Calu3 (cell line): ENCODE measurements at regions not wholly inside any gene's neighbourhood (a gene's known extent, or its start where the extent isn't known, plus 50 kb on each side); places are given as distances from the start of the nearest gene placed in this dataset.

Experiments used
- BruUV-seq: library from RNA; stranded (reverse); fragments of 400-500 nt; replicated peaks from 2 replicates; lab custom pipeline; 2021; lab: Mats Ljungman, UMichigan
- CTCF ChIA-PET: fragments of 300-600 bp; sonication (Branson Sonifier 250); formaldehyde crosslinking; loops from one replicate; lab custom pipeline; 2022; ENCODE audit warnings: antibody characterized with exemption; lab: Charles Lee
- DNase-seq: peaks from one replicate; pipeline ENCODE4 v3.0.0; 2022
- H3K27ac Mint-ChIP-seq: one replicate; pipeline ENCODE4 v1.8.0; 2022; ENCODE audit warnings: mixed read lengths; ENCODE audit not compliant: unreplicated experiment
- H3K27me3 Mint-ChIP-seq: one replicate; pipeline ENCODE4 v1.8.0; 2022; ENCODE audit warnings: mixed read lengths; ENCODE audit not compliant: unreplicated experiment
- H3K36me3 Mint-ChIP-seq: one replicate; pipeline ENCODE4 v1.8.0; 2022; ENCODE audit warnings: mild to moderate bottlenecking, moderate library complexity, mixed read lengths; ENCODE audit not compliant: insufficient read depth, unreplicated experiment
- H3K4me1 Mint-ChIP-seq: one replicate; pipeline ENCODE4 v1.8.0; 2022; ENCODE audit warnings: mild to moderate bottlenecking, low read depth, mixed read lengths; ENCODE audit not compliant: unreplicated experiment
- H3K4me3 Mint-ChIP-seq: one replicate; pipeline ENCODE4 v1.8.0; 2022; ENCODE audit warnings: mild to moderate bottlenecking, low read depth, moderate library complexity, mixed read lengths; ENCODE audit not compliant: unreplicated experiment
- H3K9me3 Mint-ChIP-seq: one replicate; pipeline ENCODE4 v1.8.0; 2022; ENCODE audit warnings: low read depth, mixed read lengths; ENCODE audit not compliant: unreplicated experiment
- CTCF ChIP-seq: fragments of 200-600 bp; IDR thresholded peaks from one replicate; pipeline ENCODE4 v1.8.0; 2022; ENCODE audit warnings: antibody characterized with exemption; ENCODE audit not compliant: unreplicated experiment
- intact Hi-C: fragments of 100-400 bp; cut with micrococcal nuclease; formaldehyde crosslinking; loops from one replicate; pipeline ENCODE4 v1.10.0; 2022; ENCODE audit not compliant: unreplicated experiment

GRCh38 chr2:21288739-21289520 is 165.2 kb downstream of the TDRD15 start:
- TF ChIP-seq CTCF = no peak
- peaks cover 41% of the 10 kb centered on the region for H3K27me3 Mint-ChIP-seq
- CTCF ChIA-PET = interaction anchor here (0.7 kb wide), 1 partner anchor 675 kb away, joined by 5 read pairs; no protein-coding TSS in a partner anchor
- no peaks in the 10 kb centered on the region for H3K4me1 Mint-ChIP-seq
- H3K4me3 Mint-ChIP-seq = no peak overlapping the region
- intact Hi-C loops = no loop called here
- no peaks in the 10 kb centered on the region for H3K36me3 Mint-ChIP-seq
- no TSS peak for BruUV-seq
- no peak overlapping the region for H3K27ac Mint-ChIP-seq
- H3K9me3 Mint-ChIP-seq = no peaks in the 10 kb centered on the region
- no peak for DNase-seq

- Mint-ChIP-seq H3K9me3 (no peaks in the 10 kb centered on the region), H3K36me3 (no peaks in the 10 kb centered on the region), H3K4me1 (no peaks in the 10 kb centered on the region), H3K27ac (no peak overlapping the region), H3K4me3 (no peak overlapping the region), H3K27me3 (peaks cover 43% of the 10 kb centered on the region)
- no peak for DNase-seq
- intact Hi-C loops = no loop called here
- CTCF ChIA-PET = interaction anchor here (0.7 kb wide), 1 partner anchor 675 kb away, joined by 5 read pairs; no protein-coding TSS in a partner anchor
- no TSS peak for BruUV-seq
- TF ChIP-seq CTCF = no peak
These were observed 165.8 kb downstream of the TDRD15 start for GRCh38 chr2:21289551-21289950.

- Mint-ChIP-seq H3K27ac (no peak overlapping the region), H3K4me3 (no peak overlapping the region), H3K4me1 (no peaks in the 10 kb centered on the region), H3K36me3 (no peaks in the 10 kb centered on the region), H3K27me3 (peaks cover 47% of the 10 kb centered on the region), H3K9me3 (no peaks in the 10 kb centered on the region)
- TF ChIP-seq CTCF = no peak
- no peak for DNase-seq
- BruUV-seq = no TSS peak
- CTCF ChIA-PET = interaction anchor here (0.6 to 0.7 kb wide), 2 partner anchors 1347 to 1536 kb away, joined by 3 to 4 read pairs; no protein-coding TSS in a partner anchor
- intact Hi-C loops = no loop called here
These were observed 166.2 kb downstream of the TDRD15 start for GRCh38 chr2:21289989-21290388.

- DNase-seq = no peak
These were observed 167.7 kb downstream of the TDRD15 start for GRCh38 chr2:21291426-21291825.

More at GRCh38 chr2:21291426-21291825, 167.7 kb downstream of the TDRD15 start:
- Mint-ChIP-seq H3K36me3 (no peaks in the 10 kb centered on the region), H3K4me1 (no peaks in the 10 kb centered on the region), H3K4me3 (no peak overlapping the region), H3K27ac (no peak overlapping the region), H3K9me3 (no peaks in the 10 kb centered on the region), H3K27me3 (peaks cover 50% of the 10 kb centered on the region)
- TF ChIP-seq CTCF = no peak
- intact Hi-C loops = no loop called here
- CTCF ChIA-PET = no interaction called here
- BruUV-seq = no TSS peak
